Natural killer cell (primary cell): ENCODE measurements at regions not wholly inside any gene's neighbourhood (a gene's known extent, or its start where the extent isn't known, plus 50 kb on each side); places are given as distances from the start of the nearest gene placed in this dataset.

Experiments used
- ATAC-seq, 3 donors: fragments of 150-1000 bp in 2 of 3; fragments of 200-7000 bp in 1 of 3; cut with Tn5 transposase; 1 replicate in 1 of 3; 2 replicates in 2 of 3; pipeline ENCODE4 v1.10.0; 2021; ENCODE audit warnings: mild to moderate bottlenecking in 2 of 3, moderate library complexity in 2 of 3
- DNase-seq, 2 donors: peaks; one replicate each; pipeline versions ENCODE4 v3.0.0 to v3.0.0-alpha.2; 2013 to 2021; ENCODE audit warnings: mixed read lengths in 1 of 2
- H3K27ac ChIP-seq: one replicate; pipeline ENCODE4 v1.5.1; 2013; ENCODE audit warnings: mild to moderate bottlenecking, low read length
- H3K27me3 ChIP-seq: one replicate; pipeline ENCODE4 v1.6.1; 2013; ENCODE audit warnings: low read length; ENCODE audit not compliant: control insufficient read depth, insufficient read depth
- H3K36me3 ChIP-seq: one replicate; pipeline ENCODE4 v1.6.1; 2013; ENCODE audit warnings: low read length; ENCODE audit not compliant: control insufficient read depth, insufficient read depth
- H3K4me1 ChIP-seq: one replicate; pipeline ENCODE4 v1.6.1; 2013; ENCODE audit warnings: low read length; ENCODE audit not compliant: control insufficient read depth, insufficient read depth
- H3K4me3 ChIP-seq: one replicate; pipeline ENCODE4 v1.5.1; 2013; ENCODE audit warnings: low read length
- H3K9me3 ChIP-seq: one replicate; pipeline ENCODE4 v1.6.1; 2013; ENCODE audit warnings: low read length; ENCODE audit not compliant: control insufficient read depth, insufficient read depth
- H3K27ac Mint-ChIP-seq, 2 donors: one replicate each; pipeline ENCODE4 v1.8.0; 2022; ENCODE audit warnings: mild to moderate bottlenecking in 2 of 2, mixed read lengths in 2 of 2, moderate library complexity in 1 of 2
- H3K27me3 Mint-ChIP-seq, 2 donors: one replicate each; pipeline ENCODE4 v1.8.0; 2022; ENCODE audit warnings: low read depth in 2 of 2, mixed read lengths in 2 of 2
- H3K36me3 Mint-ChIP-seq: one replicate; pipeline ENCODE4 v1.8.0; 2022; ENCODE audit warnings: mixed read lengths
- H3K4me1 Mint-ChIP-seq, 2 donors: one replicate each; pipeline ENCODE4 v1.8.0; 2022; ENCODE audit warnings: mixed read lengths in 2 of 2
- H3K4me3 Mint-ChIP-seq: one replicate; pipeline ENCODE4 v1.8.0; 2022; ENCODE audit warnings: mild to moderate bottlenecking, moderate library complexity, mixed read lengths
- H3K9me3 Mint-ChIP-seq, 2 donors: one replicate each; pipeline ENCODE4 v1.8.0; 2022; ENCODE audit warnings: mixed read lengths in 2 of 2
- CTCF ChIP-seq: fragments of 200-600 bp; IDR thresholded peaks from one replicate; pipeline ENCODE4 v1.8.0; 2022; ENCODE audit warnings: antibody characterized with exemption
- WGBS: methylation state at CpG from one replicate; pipeline ENCODE4 v1.1.7; 2013; ENCODE audit warnings: missing lambda C conversion rate; ENCODE audit not compliant: insufficient coverage; 5-methylcytosine and 5-hydroxymethylcytosine counted together
- intact Hi-C: fragments of 100-400 bp; cut with micrococcal nuclease; formaldehyde crosslinking; loops from one replicate; pipeline ENCODE4 v1.14.2; 2022

- H3K36me3 Mint-ChIP-seq, result no peaks in the 10 kb centered on the region
- WGBS, result 93% methylated on average over 5 of the region's 8 CpGs
- H3K27ac Mint-ChIP-seq, result no peak overlapping the region
- Histone ChIP-seq H3K27ac (no peak overlapping the region), H3K36me3 (no peaks in the 10 kb centered on the region), H3K27me3 (no peaks in the 10 kb centered on the region), H3K9me3 (no peaks in the 10 kb centered on the region), H3K4me1 (no peaks in the 10 kb centered on the region), H3K4me3 (no peak overlapping the region)
- peaks cover under 1% of the 10 kb centered on the region in 2 donors for H3K4me1 Mint-ChIP-seq
- TF ChIP-seq CTCF, result no peak
- intact Hi-C loops, result no loop called here
- ATAC-seq (no peak), DNase-seq (no peak)
- H3K27me3 Mint-ChIP-seq, result peaks cover 0 to 3% of the 10 kb centered on the region in 2 donors
- H3K9me3 Mint-ChIP-seq, result no peaks in the 10 kb centered on the region
- H3K4me3 Mint-ChIP-seq, result no peak overlapping the region
These were observed 76.7 kb upstream of the PKDCC start for GRCh38 chr2:41970988-41971660.

GRCh38 chr2:41972179-41972578, 75.6 kb upstream of the PKDCC start:
- no peak for TF ChIP-seq CTCF
- no peaks in the 10 kb centered on the region for H3K27me3 ChIP-seq
- intact Hi-C loops, result no loop called here
- no peaks in the 10 kb centered on the region for H3K9me3 ChIP-seq
- DNase-seq (no peak), ATAC-seq (no peak)
- no peak overlapping the region for H3K4me3 Mint-ChIP-seq
- H3K36me3 Mint-ChIP-seq, result no peaks in the 10 kb centered on the region
- H3K4me1 Mint-ChIP-seq, result no peaks in the 10 kb centered on the region
- 88% methylated on average over 1 of the region's 2 CpGs for WGBS
- no peak overlapping the region for H3K27ac Mint-ChIP-seq
- peaks cover 0 to 3% of the 10 kb centered on the region in 2 donors for H3K27me3 Mint-ChIP-seq
- H3K36me3 ChIP-seq, result no peaks in the 10 kb centered on the region
- H3K27ac ChIP-seq, result no peak overlapping the region
- H3K4me3 ChIP-seq, result no peak overlapping the region
- no peaks in the 10 kb centered on the region for H3K9me3 Mint-ChIP-seq
- no peaks in the 10 kb centered on the region for H3K4me1 ChIP-seq

GRCh38 chr2:41972819-41973218, 75.0 kb upstream of the PKDCC start:
- Histone ChIP-seq H3K4me3 (no peak overlapping the region), H3K4me1 (no peaks in the 10 kb centered on the region), H3K27me3 (no peaks in the 10 kb centered on the region), H3K36me3 (no peaks in the 10 kb centered on the region), H3K27ac (no peak overlapping the region), H3K9me3 (no peaks in the 10 kb centered on the region)
- H3K9me3 Mint-ChIP-seq, result no peaks in the 10 kb centered on the region
- no peak overlapping the region for H3K4me3 Mint-ChIP-seq
- intact Hi-C loops, result no loop called here
- no peak for TF ChIP-seq CTCF
- no peak for DNase-seq
- no peaks in the 10 kb centered on the region for H3K36me3 Mint-ChIP-seq
- peaks cover 0 to 3% of the 10 kb centered on the region in 2 donors for H3K27me3 Mint-ChIP-seq
- no peak for ATAC-seq
- no peak overlapping the region for H3K27ac Mint-ChIP-seq
- 80% methylated on average over 8 of the region's 8 CpGs for WGBS
- no peaks in the 10 kb centered on the region for H3K4me1 Mint-ChIP-seq

GRCh38 chr2:41973871-41974270, 74.0 kb upstream of the PKDCC start:
- H3K4me1 ChIP-seq, result no peaks in the 10 kb centered on the region
- Mint-ChIP-seq H3K36me3 (no peaks in the 10 kb centered on the region), H3K9me3 (no peaks in the 10 kb centered on the region), H3K4me3 (no peak overlapping the region), H3K27ac (no peak overlapping the region), H3K4me1 (no peaks in the 10 kb centered on the region), H3K27me3 (peaks cover 2 to 9% of the 10 kb centered on the region in 2 donors)
- no peaks in the 10 kb centered on the region for H3K36me3 ChIP-seq
- DNase-seq (no peak), ATAC-seq (no peak)
- WGBS, result 46% methylated on average over 4 of the region's 4 CpGs
- no peak for TF ChIP-seq CTCF
- H3K27me3 ChIP-seq, result no peaks in the 10 kb centered on the region
- intact Hi-C loops, result no loop called here
- no peak overlapping the region for H3K4me3 ChIP-seq
- no peaks in the 10 kb centered on the region for H3K9me3 ChIP-seq
- H3K27ac ChIP-seq, result no peak overlapping the region
